Thyroid gland (tissue), 4 donors: ENCODE measurements at regions not wholly inside any gene's neighbourhood (a gene's known extent, or its start where the extent isn't known, plus 50 kb on each side); places are given as distances from the start of the nearest gene placed in this dataset.

Experiments
- DNase-seq, 2 donors: peaks; one replicate each; pipeline ENCODE4 v3.0.0-alpha.2; 2019
- H3K27ac ChIP-seq, 3 donors: fragments of 200-600 bp; sonication (generic); 1 replicate in 2 of 3; 2 replicates in 1 of 3; pipeline ENCODE4 v1.5.1; 2016 to 2019; ENCODE audit warnings: mild to moderate bottlenecking in 1 of 3, moderate library complexity in 1 of 3
- H3K27me3 ChIP-seq: fragments of 200-600 bp; sonication (generic); one replicate; pipeline ENCODE4 v1.5.1; 2019
- H3K36me3 ChIP-seq, 2 donors: fragments of 200-600 bp; sonication (generic); one replicate each; pipeline ENCODE4 v1.5.1; 2016 to 2019
- H3K4me1 ChIP-seq, 2 donors: fragments of 200-600 bp; sonication (generic); one replicate each; pipeline ENCODE4 v1.5.1; 2017 to 2019
- H3K4me3 ChIP-seq, 3 donors: fragments of 200-600 bp; sonication (generic); replicated peaks in 1 of 3; 1 replicate in 2 of 3; 2 replicates in 1 of 3; pipeline ENCODE4 v1.5.1; 2016; ENCODE audit warnings: mild to moderate bottlenecking in 1 of 3
- H3K9me3 ChIP-seq: fragments of 200-600 bp; sonication (generic); one replicate; pipeline ENCODE4 v1.5.1; 2017
- POLR2A ChIP-seq, 2 donors: fragments of 450-650 bp; IDR thresholded peaks; one replicate each; pipeline ENCODE4 v1.6.1; 2017; ENCODE audit warnings: antibody characterized with exemption in 2 of 2, mild to moderate bottlenecking in 2 of 2, moderate library complexity in 1 of 2
- WGBS, 2 donors: methylation state at CpG; one replicate each; pipeline ENCODE4 v1.1.5; 2017; 5-methylcytosine and 5-hydroxymethylcytosine counted together
- intact Hi-C: fragments of 100-400 bp; cut with DNase I; formaldehyde crosslinking; loops from one replicate; pipeline ENCODE4 v1.15.1; 2023
- TF ChIP-seq, protein P1 (sequence below), 6 experiments: fragments of 200-600 bp in 3 of 6; fragments of 450-650 bp in 3 of 6; sonication (generic) in 3 of 6; IDR thresholded peaks; one replicate each; pipeline ENCODE4 v1.5.1; 2016 to 2019; ENCODE audit warnings: antibody characterized with exemption in 6 of 6, mild to moderate bottlenecking in 2 of 6, inconsistent platforms in 1 of 6, moderate library complexity in 1 of 6

DNA sequence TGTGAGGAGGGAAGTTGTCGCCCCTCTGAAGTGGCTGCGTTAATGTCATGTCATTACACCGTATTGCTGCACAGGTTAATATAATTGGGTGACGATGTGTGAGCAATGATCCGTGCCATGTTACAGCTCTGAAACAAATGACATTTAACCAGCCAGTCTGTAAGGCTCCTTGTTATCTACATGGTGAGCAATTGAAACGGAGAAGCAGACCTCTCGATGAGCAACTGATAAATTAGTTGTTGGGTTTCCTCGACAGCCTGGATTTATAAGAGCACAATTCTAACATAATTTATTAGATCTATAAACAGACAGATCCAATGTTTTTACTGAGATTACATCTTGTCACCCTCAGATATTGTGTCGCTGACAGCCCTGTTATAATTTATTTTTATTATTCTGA lies 49.9 kb upstream of the MAFB start:
- H3K27ac ChIP-seq, result no peak overlapping the region

DNA sequence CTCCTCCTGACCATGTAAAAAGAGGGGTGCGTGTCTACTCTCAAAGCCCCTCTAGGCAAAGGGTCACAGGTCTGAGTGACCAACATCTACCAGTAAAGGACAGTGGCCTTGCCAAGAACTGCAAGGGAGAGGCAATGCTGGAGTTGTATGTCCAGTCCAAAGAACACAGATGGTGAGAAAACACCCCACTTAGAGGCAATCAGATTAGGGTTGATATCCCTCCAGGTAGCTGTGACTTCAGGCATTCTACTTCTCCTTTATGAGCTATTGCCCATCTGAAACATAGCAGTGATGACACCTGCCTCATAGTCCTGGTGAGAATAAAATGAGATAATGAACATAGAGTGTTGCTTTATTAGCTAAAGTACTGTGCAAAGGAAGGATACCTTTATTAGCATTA lies 50.8 kb upstream of the MAFB start:
- H3K4me3 ChIP-seq, result no peak overlapping the region
- H3K27ac ChIP-seq, result no peak overlapping the region
- no peaks in the 10 kb centered on the region for H3K4me1 ChIP-seq
- no peaks in the 10 kb centered on the region for H3K27me3 ChIP-seq
- TF ChIP-seq, protein P1, sequence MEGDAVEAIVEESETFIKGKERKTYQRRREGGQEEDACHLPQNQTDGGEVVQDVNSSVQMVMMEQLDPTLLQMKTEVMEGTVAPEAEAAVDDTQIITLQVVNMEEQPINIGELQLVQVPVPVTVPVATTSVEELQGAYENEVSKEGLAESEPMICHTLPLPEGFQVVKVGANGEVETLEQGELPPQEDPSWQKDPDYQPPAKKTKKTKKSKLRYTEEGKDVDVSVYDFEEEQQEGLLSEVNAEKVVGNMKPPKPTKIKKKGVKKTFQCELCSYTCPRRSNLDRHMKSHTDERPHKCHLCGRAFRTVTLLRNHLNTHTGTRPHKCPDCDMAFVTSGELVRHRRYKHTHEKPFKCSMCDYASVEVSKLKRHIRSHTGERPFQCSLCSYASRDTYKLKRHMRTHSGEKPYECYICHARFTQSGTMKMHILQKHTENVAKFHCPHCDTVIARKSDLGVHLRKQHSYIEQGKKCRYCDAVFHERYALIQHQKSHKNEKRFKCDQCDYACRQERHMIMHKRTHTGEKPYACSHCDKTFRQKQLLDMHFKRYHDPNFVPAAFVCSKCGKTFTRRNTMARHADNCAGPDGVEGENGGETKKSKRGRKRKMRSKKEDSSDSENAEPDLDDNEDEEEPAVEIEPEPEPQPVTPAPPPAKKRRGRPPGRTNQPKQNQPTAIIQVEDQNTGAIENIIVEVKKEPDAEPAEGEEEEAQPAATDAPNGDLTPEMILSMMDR (IDR thresholded peaks at IDR 0.05), result no peak
- TF ChIP-seq POLR2A (IDR thresholded peaks at IDR 0.05), result no peak
- DNase-seq, result no peak
- H3K9me3 ChIP-seq, result no peaks in the 10 kb centered on the region
- no peaks in the 10 kb centered on the region for H3K36me3 ChIP-seq
- 67 to 82% methylated on average over 1 of the region's 1 CpG for WGBS, 2 donors
- intact Hi-C loops, result no loop called here

More for the DNA sequence above, 49.9 kb upstream of the MAFB start:
- TF ChIP-seq, protein P1 (IDR thresholded peaks at IDR 0.05), result no peak
- no peak for TF ChIP-seq POLR2A (IDR thresholded peaks at IDR 0.05)
- no peak for DNase-seq
- Histone ChIP-seq H3K4me3 (no peak overlapping the region), H3K27me3 (no peaks in the 10 kb centered on the region), H3K4me1 (no peaks in the 10 kb centered on the region), H3K9me3 (no peaks in the 10 kb centered on the region), H3K36me3 (no peaks in the 10 kb centered on the region)
- 61 to 68% methylated on average over 9 of the region's 9 CpGs for WGBS, 2 donors
- intact Hi-C loops, result no loop called here

DNA sequence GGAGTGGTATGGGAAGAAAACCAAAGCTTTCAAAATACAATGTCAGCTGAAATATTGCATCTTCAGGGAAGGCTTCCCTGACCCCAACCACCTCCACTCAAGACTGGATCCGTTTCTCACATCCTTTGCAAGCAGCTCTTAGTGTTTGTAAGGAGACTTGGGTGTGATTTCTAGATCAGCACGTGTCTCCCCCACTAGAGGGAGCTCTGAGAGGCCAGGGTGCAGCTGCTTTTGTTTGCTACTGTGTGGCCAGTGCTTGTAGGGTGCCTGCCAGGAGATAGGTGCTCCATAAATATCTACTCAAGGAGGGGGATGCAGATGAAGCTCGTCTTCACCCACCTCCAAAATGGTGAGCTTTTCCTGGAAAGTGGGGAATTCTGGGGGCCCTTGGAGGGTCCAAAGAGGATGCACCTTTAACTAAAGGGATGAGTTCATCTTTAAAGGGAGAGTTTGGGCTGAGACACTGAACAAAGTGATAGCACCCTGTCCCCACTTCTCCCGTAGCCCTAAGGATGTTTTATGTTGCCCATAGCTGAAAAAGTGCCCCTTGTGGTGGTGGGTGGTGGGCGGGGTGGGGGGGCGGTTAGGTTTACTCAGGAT lies 52.6 kb upstream of the MAFB start:
- no peak for DNase-seq
- Histone ChIP-seq H3K27me3 (no peaks in the 10 kb centered on the region), H3K4me1 (no peaks in the 10 kb centered on the region), H3K4me3 (no peak overlapping the region), H3K27ac (no peak overlapping the region), H3K9me3 (no peaks in the 10 kb centered on the region), H3K36me3 (no peaks in the 10 kb centered on the region)
- TF ChIP-seq, protein P1 (IDR thresholded peaks at IDR 0.05), result peak in 1 of 6 experiments; percentile 31
- no peak for TF ChIP-seq POLR2A (IDR thresholded peaks at IDR 0.05)
- WGBS, 2 donors, result 48 to 55% methylated on average over 4 to 6 of the region's 6 CpGs
- intact Hi-C loops, result no loop called here

GRCh38 chr20:40743141-40743775 lies 54.2 kb upstream of the MAFB start:
- TF ChIP-seq POLR2A (IDR thresholded peaks at IDR 0.05), result no peak
- TF ChIP-seq, protein P1 (IDR thresholded peaks at IDR 0.05), result no peak

DNA sequence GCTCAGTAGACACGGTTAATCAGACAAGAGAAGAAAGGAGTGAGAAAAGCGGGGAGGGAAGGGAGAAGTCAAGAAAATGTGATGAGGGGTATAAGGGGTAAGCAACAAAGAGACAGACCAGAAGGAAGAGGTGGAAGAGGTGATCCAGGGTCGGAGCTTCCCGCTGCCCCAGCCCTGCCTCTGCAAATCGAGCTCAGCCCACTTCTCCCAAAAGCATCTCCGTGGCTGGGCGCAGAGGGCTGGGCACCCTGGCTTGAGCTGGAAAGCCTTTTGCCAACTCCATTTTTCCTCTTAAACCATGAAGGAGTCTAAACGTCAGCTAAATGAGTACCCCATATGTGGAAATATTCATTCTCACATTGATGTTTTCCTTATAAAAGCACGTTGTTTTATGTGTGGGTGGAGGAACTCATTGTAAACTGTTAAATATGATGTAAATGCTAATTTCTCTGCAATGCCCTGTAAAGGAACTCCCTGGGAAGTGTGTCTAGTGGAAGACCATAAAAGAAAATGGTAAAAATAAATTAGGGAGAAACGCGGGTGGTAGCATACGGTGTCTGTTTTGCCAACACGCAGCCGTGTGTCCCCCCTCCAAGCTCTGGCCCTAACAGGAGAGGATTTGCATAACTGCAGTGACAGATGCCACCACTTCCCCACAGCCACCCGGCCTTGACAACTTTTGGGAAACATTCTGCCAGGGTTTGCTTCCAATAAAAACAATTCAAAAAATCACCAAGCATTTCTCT lies 55.2 kb upstream of the MAFB start:
- no peak overlapping the region for H3K4me3 ChIP-seq
- no peaks in the 10 kb centered on the region for H3K4me1 ChIP-seq
- 70 to 74% methylated on average over 15 of the region's 15 CpGs for WGBS, 2 donors
- no peaks in the 10 kb centered on the region for H3K27me3 ChIP-seq
- H3K9me3 ChIP-seq, result no peaks in the 10 kb centered on the region
- intact Hi-C loops, result no loop called here
- DNase-seq, result no peak
- no peak overlapping the region for H3K27ac ChIP-seq
- H3K36me3 ChIP-seq, result no peaks in the 10 kb centered on the region
- TF ChIP-seq, protein P1 (IDR thresholded peaks at IDR 0.05), result no peak
- no peak for TF ChIP-seq POLR2A (IDR thresholded peaks at IDR 0.05)

More at GRCh38 chr20:40743141-40743775, 54.2 kb upstream of the MAFB start:
- Histone ChIP-seq H3K4me3 (no peak overlapping the region), H3K36me3 (no peaks in the 10 kb centered on the region), H3K27ac (no peak overlapping the region), H3K9me3 (no peaks in the 10 kb centered on the region), H3K27me3 (no peaks in the 10 kb centered on the region), H3K4me1 (no peaks in the 10 kb centered on the region)
- 60 to 75% methylated on average over 8 of the region's 8 CpGs for WGBS, 2 donors
- DNase-seq, result no peak
- intact Hi-C loops, result no loop called here
